ENCODE measurements at regions not wholly inside any gene's neighbourhood (a gene's known extent, or its start where the extent isn't known, plus 50 kb on each side); places are given as distances from the start of the nearest gene placed in this dataset.
"Not testable (repeated sequence)": the region's sequence is repeated elsewhere in the genome, so short reads cannot be mapped to it uniquely, and the experiment has no call there.

DNA sequence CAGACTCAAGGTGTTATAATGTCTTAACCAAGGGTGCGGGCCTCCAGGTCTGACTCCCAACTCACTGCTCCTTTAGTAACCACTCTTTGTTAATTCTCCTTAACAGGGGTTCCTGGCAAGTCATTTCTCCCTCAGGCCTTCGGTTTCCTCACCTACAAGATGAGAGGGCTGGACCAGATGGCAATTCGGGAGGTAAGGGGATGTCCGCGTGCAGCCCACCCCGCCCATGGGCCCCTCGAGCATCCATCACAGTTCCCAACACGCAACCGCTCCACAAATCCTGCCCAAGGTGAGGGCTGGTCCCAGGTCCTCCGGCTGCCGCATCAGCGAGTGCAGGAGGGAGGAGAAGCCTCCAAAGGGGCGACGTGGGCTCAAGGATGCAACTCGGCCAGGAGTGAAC is 1667.9 kb downstream of the RPIA start:
- H3K4me2 ChIP-seq (ENCODE audit: low read depth, low read length); H3K14ac ChIP-seq (replicated peaks; ENCODE audit: low read depth, low read length); H3K36me3 ChIP-seq (ENCODE audit: control insufficient read depth, insufficient read depth, low read length); intact Hi-C loops (cut with micrococcal nuclease); H2BK20ac ChIP-seq (ENCODE audit: low read depth, low read length); H4K20me1 ChIP-seq (ENCODE audit: insufficient read depth, low read length); H2AK9ac ChIP-seq (replicated peaks; ENCODE audit: low read depth, low read length, poor library complexity); H2BK120ac ChIP-seq (ENCODE audit: low read depth, low read length); H3K27ac ChIP-seq (ENCODE audit: insufficient read depth, low read length); H3K18ac ChIP-seq (ENCODE audit: low read depth, low read length); in situ Hi-C loops (cut with MboI; ENCODE audit: low sequenced_read_pairs); ATAC-seq (ENCODE audit: low read depth); H3K4me3 ChIP-seq (ENCODE audit: insufficient read depth, low read depth, low read length); H2BK15ac ChIP-seq (ENCODE audit: low read depth, low read length); H3K4me1 ChIP-seq (ENCODE audit: control insufficient read depth, insufficient read depth, low read length); H2AFZ ChIP-seq (replicated peaks; ENCODE audit: low read length, poor library complexity); H4K5ac ChIP-seq (ENCODE audit: low read depth, low read length); H3K27me3 ChIP-seq (ENCODE audit: control insufficient read depth, insufficient read depth, low read length); H3K56ac ChIP-seq (ENCODE audit: extremely low read depth, insufficient read depth, low read length); H3K23ac ChIP-seq (ENCODE audit: low read depth, low read length); H3K9me1 ChIP-seq (ENCODE audit: insufficient read depth, low read length); POLR2A ChIA-PET (ENCODE audit: unreplicated experiment); H2AK5ac ChIP-seq (ENCODE audit: low read depth, low read length); CTCF ChIA-PET; H3K9me3 ChIP-seq (ENCODE audit: control insufficient read depth, insufficient read depth, low read length); BruUV-seq (replicated peaks); H2BK5ac ChIP-seq (ENCODE audit: low read depth, low read length, poor library complexity, severe bottlenecking); H3K9ac ChIP-seq (ENCODE audit: low read depth, low read length); DNase-seq; H4K91ac ChIP-seq (ENCODE audit: insufficient read depth, low read depth, low read length); H3K79me1 ChIP-seq (ENCODE audit: low read depth in 1 of 2, low read length in 2 of 2); H4K8ac ChIP-seq (ENCODE audit: low read depth in 2 of 2, low read length in 2 of 2); H3K4ac ChIP-seq (ENCODE audit: low read depth, low read length); dilution Hi-C loops (cut with HindIII; ENCODE audit: low sequenced_read_pairs, unreplicated experiment): not testable (repeated sequence)
- no CpG with 5 or more reads among the region's 15 CpGs for WGBS, 2 experiments (ENCODE audit: extremely low coverage in 2 of 2, insufficient read length in 1 of 2)

DNA sequence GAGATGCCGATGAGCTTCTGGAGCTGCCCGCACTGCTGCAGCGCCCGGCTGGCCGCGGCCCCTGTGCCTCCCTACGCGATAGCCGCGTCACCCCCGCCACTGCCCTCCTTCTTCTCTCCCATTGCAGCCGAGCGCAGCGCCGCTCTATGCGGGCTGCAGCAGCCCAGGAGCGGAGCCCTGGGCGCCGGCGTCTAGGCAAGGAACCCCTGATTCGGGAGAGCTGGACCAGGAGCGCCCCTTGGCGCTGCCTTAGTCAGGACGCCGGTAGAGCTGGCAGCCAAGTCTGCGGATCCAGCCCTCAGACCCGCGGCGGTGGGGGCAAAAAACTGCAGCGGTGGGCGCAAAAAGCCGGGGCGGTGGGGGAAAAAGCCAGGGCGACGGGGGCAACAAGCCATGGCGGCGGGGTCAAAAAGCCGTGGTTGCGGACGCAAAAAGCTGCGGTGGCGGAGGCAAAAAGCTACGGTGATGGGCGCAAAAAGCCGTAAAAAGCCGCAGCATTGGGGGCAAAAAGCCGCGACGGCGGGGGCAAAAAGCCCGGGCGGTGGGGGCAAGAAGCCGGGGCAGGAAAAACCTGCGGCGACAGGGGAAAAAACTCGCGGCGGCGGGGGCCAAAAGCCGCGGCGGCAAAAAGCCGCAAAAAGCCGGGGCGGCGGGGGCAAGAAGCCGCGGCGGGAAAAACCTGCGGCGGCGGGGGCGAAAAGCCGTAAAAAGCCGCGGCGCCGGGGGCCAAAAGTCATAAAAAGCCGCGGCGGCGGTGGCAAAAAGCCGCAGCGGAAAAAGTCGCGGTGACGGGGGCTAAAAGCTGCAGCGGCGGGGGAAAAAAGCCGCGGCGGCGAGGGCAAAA is 1668.6 kb downstream of the RPIA start:
- H2BK15ac ChIP-seq (ENCODE audit: low read depth, low read length); POLR2A ChIA-PET (ENCODE audit: unreplicated experiment); H3K4me2 ChIP-seq (ENCODE audit: low read depth, low read length); H2BK20ac ChIP-seq (ENCODE audit: low read depth, low read length); H3K9ac ChIP-seq (ENCODE audit: low read depth, low read length); BruUV-seq (replicated peaks); dilution Hi-C loops (cut with HindIII; ENCODE audit: low sequenced_read_pairs, unreplicated experiment); H2BK5ac ChIP-seq (ENCODE audit: low read depth, low read length, poor library complexity, severe bottlenecking); H3K27me3 ChIP-seq (ENCODE audit: control insufficient read depth, insufficient read depth, low read length); H3K18ac ChIP-seq (ENCODE audit: low read depth, low read length); H2BK120ac ChIP-seq (ENCODE audit: low read depth, low read length); H2AK9ac ChIP-seq (replicated peaks; ENCODE audit: low read depth, low read length, poor library complexity); H3K56ac ChIP-seq (ENCODE audit: extremely low read depth, insufficient read depth, low read length); H2AFZ ChIP-seq (replicated peaks; ENCODE audit: low read length, poor library complexity); H4K8ac ChIP-seq (ENCODE audit: low read depth in 2 of 2, low read length in 2 of 2); H4K5ac ChIP-seq (ENCODE audit: low read depth, low read length); H3K36me3 ChIP-seq (ENCODE audit: control insufficient read depth, insufficient read depth, low read length); H3K9me1 ChIP-seq (ENCODE audit: insufficient read depth, low read length); H2AK5ac ChIP-seq (ENCODE audit: low read depth, low read length); CTCF ChIA-PET; DNase-seq; intact Hi-C loops (cut with micrococcal nuclease); H3K4me3 ChIP-seq (ENCODE audit: insufficient read depth, low read depth, low read length); H3K27ac ChIP-seq (ENCODE audit: insufficient read depth, low read length); H3K4ac ChIP-seq (ENCODE audit: low read depth, low read length); in situ Hi-C loops (cut with MboI; ENCODE audit: low sequenced_read_pairs); H4K20me1 ChIP-seq (ENCODE audit: insufficient read depth, low read length); ATAC-seq (ENCODE audit: low read depth); H4K91ac ChIP-seq (ENCODE audit: insufficient read depth, low read depth, low read length); H3K4me1 ChIP-seq (ENCODE audit: control insufficient read depth, insufficient read depth, low read length); H3K14ac ChIP-seq (replicated peaks; ENCODE audit: low read depth, low read length); H3K9me3 ChIP-seq (ENCODE audit: control insufficient read depth, insufficient read depth, low read length); H3K23ac ChIP-seq (ENCODE audit: low read depth, low read length); H3K79me1 ChIP-seq (ENCODE audit: low read depth in 1 of 2, low read length in 2 of 2): not testable (repeated sequence)
- 5% methylated on average over 7 of the region's 93 CpGs; no CpG with 5 or more reads in 1 of the 2 experiments for WGBS, 2 experiments (ENCODE audit: extremely low coverage in 2 of 2, insufficient read length in 1 of 2)
